GM19035 (cell line): ENCODE measurements at regions not wholly inside any gene's neighbourhood (a gene's known extent, or its start where the extent isn't known, plus 50 kb on each side); places are given as distances from the start of the nearest gene placed in this dataset.

Experiments
- ATAC-seq: cut with Tn5 transposase; IDR thresholded peaks from one replicate; pipeline ENCODE4 v1.9.1; 2021; ENCODE audit not compliant: unreplicated experiment

DNA sequence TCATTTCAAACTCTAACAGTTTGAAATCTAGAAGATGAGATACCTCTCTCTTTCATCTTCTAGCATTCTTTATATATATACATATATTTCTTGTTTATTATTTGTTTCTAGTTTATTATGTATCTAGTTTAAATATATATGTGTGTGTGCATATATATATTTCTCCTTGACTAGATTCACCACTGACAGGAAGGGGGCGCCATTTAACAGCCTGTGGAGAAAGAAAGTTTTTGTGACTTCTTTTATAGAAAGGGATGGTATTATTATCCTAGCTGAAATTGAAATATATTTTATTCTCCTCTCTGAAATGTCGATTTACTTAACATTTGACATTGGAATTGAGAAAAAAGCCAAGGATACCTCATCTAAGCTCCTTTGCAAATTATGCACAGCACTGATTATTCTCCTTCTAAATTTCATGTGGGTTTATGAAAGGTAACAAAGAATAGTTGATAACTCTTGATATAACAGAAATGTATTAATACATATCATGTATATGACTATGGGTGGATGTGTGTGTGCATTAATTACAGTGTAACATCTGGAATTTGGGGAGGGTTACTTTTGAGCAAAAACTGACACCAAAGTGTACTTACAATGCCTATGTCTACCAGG lies 160.7 kb upstream of the NT5C1B start:
- ATAC-seq = no peak

DNA sequence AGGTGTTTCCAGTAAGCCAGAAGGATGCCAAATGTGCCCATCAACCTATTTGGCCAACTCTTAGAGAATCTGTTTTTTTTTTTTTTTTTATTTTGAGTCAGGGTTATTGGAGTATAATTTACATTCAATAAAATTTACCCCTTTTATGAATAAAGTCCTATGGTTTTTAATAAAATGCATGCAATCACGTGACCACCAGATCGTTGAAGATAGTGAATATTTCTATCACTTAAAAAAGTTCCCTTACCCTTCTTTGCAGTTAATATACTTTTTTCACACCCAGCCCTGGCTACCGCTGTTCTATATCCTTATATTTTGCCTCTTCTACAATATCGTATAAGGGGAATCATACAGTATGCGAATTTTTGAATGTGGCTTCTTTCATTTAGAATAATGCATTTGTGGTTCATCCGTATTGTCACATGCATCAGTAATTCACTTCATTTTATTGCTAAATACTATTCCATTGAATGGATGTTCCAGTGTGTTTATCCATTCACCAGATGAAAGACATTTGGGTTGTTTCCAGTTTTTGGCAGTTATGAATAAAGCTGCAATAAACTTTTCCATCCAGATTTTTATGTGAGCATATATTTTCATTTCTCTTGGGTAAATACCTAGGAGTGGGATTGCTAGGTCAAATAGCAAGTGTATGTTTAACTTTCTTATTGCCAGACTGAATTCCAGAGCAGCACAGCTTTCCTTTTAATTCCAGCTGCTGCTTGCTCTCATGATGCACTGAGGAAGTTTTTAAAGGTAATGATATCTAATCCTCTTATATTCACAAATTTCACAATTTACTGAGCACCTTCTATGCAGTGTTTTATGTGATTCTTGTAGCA lies 156.3 kb upstream of the NT5C1B start:
- no peak for ATAC-seq

DNA sequence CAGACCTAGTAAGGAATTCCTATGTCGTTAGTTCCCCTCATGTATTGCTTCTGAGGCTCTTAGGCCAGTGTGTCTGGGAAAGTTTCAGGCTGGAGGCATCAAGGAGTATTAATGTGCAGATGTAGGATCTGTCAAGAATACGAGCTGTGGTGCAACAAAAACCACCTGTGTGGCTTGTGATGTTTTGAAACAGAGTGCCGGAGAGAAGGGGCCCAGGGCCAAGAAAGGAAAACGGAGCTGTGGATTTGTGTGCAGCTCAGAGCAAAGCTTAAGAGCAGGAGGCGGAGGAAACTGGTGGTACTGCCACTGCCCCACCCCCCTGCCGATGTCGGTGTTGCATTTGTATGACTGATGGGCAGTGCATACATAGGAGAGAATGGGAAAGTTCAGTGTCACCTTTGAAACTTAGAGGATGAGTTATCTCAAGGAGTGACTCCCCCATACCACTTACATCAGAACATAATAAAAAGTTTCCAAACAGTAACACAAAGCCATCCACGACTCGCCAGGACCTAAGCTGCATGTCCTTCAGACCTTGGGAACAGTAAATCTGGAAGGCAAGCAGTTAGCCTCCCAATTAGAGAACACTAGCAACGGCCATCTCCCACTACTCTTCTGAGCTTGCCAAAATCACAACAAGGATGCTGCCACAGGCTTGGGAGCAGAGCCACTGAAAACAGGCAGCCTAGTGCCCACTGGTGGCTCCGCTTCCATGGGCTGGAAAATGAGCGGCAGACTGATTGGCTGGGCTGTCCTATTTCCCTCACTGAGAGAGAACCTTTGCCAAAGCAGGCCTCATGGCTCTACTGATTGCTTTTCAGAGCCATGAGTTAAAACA lies 152.7 kb upstream of the NT5C1B start:
- ATAC-seq = no peak

DNA sequence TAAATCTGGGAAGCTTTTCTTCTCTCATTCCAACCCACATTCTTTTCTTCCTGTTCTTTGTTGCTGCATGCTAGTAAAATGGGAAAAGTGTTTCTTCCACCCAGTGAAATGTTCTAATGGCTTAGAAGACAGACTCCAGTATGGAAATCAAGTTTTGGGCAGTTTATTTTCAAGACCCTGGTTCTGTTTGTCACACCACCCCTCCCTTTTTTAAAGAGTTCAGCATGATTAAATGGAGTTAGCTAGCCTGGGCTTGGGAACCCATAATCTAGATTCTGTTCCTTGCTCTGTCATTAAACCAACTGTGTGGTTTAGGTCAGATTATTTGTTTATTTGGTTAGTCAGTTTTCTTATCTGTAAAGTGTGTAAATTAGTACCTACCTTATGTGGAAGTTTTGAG lies 151.8 kb upstream of the NT5C1B start:
- no peak for ATAC-seq

DNA sequence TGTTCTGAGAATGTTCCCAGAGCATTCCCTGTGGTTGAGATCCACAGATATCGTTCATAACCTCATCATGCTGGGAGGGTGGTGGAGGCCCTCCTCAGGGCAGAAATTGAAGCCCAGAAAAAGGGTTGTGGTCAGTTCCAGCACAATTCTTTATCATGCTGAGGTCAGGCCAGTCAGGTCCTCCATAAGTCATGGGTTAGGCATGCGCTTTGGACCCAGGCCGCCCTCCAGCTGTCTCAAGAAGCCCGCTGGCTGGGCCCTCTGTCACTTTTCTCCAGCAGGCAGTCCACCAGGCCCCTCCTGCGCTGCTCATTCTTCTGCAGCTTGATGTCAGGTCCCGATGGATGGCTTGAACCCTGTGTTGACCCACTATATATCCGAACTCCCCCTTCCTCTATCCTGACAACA lies 151.1 kb upstream of the NT5C1B start:
- no peak for ATAC-seq

DNA sequence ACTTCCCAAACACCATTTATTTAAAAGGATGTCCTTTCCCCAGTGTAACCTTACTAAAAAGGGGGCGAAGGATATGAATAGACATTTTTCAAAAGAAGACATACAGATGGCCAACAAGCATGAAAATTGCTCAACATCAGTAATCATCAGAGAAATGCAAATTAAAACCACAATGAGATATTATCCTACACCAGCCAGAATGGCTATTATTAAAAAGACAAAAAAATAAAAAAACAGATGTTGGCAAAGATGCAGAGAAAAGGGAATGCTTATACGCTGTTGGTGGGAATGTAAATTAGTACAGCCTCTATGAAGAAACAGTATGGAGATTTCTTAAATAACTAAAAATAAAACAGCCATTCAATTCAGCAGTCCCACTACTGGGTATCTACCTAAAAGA lies 142.3 kb upstream of the NT5C1B start:
- no peak for ATAC-seq

DNA sequence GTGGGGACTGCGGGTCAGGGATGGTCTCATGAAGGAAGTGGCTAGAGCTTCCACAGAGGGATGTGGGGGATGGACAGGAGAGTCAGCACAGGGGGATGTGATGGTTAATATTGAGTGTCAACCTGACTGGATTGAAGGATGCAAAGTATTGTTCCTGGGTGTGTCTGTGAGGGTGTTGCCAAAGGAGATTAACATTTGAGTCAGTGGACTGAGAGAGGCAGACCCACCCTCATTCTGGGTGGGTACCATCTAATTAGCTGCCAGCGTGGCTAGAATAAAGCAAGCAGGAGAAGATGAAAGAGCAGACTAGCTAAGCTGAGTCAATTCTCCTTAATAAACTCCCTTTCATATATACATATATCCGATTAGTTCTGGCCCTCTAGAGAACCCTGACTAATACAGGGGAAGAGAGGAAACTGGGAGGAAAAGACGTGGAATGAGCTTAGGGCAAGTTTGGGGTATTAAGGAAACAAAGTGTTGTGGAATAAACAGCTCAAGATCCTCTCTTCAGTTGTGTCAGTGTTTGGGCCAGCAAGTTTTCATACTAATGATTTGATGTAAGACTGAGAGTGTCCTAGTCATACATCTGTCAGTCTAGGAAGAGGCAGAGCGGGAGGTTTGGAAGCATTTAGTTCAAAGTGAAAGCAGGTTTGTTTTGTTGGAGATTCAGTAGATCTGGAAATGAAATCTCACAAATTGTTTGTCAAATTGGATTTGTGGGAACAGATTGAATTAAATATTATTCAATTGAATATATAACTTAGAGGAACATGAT lies 135.2 kb upstream of the NT5C1B start:
- ATAC-seq = no peak

DNA sequence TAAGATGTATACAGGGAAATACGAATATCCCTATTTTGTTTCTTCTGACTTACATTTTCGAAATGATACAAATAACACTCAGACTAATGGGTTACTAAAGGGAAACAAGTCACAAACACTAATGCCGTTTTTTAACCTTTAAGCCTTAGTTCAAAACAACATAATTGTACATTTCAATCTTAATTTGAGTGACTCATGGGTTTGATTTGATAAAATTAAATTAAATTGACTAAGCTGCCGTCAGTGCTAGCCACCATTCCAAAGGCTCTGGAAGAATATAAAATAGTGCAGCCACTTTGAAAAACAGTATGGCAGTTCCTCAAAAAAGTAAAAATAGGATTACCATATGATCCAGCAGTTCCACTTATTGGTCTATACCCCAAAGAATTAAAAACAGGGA lies 133.8 kb upstream of the NT5C1B start:
- no peak for ATAC-seq

DNA sequence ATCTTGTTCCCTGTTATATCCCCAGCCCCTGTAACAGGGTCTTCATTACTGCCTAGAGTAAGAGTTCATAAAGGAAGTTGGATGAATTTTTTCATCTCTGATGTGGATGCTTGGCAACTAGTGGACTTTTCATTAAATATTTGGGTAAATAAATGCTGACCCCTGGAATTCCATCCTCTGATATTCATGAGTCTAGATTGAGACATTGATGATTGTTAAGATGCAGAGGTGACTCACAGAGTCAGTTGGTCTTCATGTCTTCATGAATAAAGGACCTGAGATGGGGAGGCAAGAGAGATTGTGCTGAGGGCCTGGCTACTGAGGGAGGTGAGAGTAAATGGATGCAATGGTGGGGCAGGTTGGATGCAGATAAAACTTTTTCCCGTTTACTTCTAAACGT lies 132.7 kb upstream of the NT5C1B start:
- no peak for ATAC-seq

DNA sequence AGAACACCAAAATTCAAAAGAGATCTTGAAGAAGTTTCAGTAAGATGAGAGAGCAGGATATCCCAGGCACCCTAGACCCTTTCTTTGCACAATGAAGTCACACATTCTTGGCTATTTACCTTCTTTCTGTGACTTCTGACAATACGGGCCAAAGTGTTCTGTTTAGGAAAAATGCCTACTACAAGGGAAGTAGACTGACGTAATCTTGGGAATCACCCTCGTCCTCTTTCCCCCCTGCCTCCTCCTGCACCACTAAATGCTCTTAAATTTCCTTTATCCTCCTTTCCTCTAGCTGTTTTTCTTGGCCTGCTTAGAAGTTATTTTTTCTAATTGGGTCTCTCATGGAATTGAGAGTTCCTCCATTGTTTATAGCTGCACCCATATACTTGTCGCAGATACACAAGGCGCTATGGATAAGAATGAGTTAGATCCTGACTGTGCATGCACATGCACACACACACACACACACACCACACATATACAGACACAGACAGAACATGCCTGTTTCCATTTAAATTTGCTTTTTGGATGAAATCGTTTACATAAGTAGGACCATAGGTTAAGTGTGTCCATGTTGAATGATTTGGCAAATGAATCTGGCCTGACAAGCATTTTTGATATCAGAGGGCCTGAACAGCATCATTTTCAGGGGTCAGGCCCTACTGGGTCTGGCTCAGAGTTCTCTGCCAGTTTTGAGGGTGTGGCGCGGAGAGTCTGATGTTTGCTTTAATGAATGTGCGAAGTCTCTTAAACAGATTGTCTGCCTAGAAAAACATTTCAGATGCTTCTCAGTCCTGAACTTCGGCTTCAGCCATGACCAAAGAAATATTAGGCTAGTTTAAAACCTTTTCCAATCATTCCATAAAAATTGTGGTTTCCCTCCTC lies 131.9 kb upstream of the NT5C1B start:
- no peak for ATAC-seq

DNA sequence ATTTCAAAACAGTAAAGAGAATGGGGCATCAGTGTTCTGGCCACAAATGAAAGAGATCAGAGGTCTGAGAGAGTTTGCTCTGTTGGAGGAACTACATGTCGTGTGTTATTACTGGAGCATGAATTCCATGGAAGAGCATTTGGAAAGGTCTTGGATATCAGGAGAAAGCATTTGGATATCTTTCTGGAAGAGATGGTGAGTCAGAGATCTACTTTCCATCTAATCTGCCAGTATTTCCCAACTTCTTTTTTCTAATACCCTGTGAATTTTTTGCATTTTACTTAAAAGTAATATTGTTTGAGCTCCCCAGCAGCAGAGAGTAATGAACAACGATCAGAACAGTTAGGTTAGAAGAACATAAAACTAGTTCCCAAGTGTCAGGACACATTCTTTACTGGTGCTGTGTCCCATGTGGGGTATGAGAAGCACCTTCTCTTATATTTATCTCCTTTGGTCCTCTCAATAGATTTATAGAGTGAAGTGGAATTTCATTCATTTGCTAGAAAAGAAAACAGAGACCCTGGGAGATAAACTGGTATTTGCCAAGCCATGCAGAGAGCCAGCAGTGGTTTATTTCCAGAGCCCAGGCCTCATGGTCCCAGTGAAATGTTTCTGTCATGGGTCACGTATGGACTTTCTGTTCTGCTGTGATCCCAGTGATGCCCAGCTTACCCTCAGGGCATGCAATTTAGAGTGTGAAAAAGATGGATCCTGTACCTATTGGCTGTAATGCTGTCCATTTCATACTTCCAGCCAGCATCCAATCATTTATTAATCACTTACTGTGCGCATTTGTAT lies 130.8 kb upstream of the NT5C1B start:
- no peak for ATAC-seq

DNA sequence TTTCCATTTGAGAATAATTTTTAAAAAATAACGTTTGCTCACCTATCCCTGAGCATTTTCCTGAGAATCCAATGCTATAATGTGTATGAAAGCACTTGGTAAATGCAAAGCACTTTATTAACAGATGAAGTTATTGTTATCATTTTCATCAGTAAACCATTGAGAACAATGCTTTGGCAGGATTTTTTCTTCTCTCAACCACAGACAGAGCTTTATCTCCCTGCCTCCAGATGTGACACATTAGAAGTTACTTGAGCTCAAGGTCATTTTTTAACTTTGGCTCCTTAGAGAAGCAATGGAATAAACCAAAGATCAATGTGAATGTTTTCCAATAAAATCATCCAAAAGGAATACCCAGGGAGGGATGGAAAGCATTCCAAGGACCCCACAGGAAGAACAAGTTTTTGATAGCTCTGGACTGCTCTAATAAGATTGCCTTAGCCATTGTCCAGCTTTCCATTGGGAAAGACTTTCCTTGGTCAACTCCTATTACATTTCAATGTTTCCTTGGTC lies 118.9 kb upstream of the NT5C1B start:
- ATAC-seq = no peak

DNA sequence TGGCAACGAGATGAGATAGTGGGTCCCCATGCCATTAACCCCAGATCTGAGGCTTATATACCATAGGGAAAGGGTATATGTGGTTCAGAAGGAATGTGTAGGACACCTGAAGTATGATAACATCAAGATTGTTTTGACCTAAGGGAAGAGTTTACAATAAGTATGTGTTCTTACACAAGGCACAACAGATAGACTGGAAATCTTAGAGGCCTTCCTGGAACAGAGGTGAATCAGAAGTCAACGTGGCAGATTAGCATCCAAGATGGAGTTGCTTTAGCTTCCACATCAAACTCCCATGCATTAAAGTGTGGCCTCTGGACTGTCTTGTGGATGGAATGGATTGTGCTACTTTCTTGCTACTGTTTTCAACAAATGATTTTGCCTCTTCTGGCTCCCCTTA lies 116.6 kb upstream of the NT5C1B start:
- no peak for ATAC-seq

DNA sequence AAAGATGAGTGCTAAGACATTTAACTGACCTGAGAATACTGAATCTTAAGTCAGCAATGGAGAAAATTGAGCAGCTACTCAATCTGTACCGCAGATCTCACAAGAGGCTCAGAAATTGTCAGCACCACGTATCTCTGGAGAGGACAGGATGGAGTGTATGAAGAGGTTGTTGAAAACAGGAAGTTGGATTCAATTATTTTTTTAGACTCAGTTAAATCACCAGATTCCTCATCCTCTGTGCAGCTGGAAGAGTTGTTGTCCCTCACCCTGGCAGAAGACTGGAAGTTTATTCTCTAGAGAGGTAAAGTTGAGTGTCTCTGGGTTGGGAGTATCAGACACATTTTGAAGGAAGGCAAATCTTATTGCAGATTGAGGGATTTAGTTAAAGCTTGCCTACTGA lies 114.9 kb upstream of the NT5C1B start:
- ATAC-seq = no peak

DNA sequence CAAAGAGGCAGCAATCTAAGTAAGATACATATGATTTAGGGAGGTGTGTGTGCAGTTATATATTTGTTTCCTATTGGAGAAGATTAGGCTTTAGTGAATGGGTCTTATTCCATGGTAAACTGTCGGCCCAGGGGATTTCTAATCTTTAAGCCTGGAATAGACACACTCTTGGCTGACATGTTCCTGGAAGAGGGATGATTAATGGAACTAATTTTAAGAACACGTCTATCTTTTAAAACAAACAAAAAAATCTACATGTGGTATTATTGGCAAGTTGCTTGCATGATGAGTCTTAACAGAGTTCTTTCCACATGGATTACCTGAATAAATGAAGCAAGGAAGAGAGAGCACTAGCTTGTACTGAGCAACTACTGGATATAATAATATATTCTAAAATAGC lies 114.2 kb upstream of the NT5C1B start:
- ATAC-seq = no peak

DNA sequence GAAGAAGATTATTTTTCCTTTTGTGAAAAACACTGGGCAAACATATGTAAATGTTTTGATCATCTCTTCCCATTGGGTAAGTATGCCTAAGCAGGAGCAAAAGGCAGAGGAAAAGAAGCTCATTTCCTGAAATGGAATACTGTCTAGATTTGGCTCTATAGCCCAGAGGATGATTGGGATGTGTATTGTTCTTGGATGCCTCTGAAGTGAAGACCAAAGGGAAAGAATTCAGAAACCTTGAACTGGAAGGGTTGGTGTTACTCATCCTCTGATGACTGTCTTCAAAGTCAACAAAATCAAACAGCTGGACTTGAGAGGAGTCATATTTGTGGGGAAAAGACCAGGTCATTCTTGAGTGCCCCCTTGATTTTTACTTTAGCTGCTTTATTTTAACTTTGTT lies 112.6 kb upstream of the NT5C1B start:
- ATAC-seq = no peak

DNA sequence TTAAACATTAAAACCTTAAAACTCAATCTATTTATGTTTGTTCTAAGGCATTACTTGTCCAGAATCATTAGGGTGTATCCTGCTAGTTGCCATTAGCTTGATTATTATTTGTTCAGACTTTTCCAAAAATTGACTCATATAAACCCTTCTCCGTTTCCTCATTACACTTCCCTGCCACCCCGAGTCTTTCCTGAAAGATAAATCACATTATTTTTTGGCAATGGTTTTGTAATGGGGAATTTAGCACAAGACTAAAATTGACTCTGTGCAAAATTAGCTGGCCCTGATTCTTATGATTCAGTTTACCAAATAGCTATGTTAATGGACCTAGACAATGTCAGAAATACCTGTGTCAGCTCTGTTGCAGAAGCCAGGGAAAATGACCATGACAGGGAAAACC lies 112.2 kb upstream of the NT5C1B start:
- ATAC-seq = no peak

DNA sequence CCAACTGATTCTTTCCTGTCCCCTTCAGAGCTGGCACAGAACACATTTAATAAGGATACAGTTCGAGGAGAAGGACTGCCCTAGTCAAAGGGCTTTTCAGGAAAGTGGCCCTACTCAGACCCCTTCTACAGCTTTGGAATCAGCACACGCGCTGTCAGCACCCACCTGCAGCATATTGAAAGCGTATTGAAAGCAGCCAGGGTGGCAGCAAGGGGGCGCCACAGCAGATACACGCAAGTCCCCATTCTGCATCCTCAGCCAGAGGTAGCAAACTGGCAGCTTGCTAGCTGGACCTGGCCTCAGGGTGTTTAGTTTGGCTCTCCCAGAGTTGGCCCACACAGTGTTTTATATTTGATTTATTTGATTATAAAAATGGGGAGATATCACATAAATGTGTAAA lies 101.0 kb upstream of the NT5C1B start:
- no peak for ATAC-seq
